Loucy (cell line): ENCODE measurements at regions not wholly inside any gene's neighbourhood (a gene's known extent, or its start where the extent isn't known, plus 50 kb on each side); places are given as distances from the start of the nearest gene placed in this dataset.

Experiments used
- CTCF ChIP-seq: fragments of 200-600 bp; sonication (generic); conservative IDR thresholded peaks from 2 replicates; pipeline ENCODE4 v1.5.1; 2014; ENCODE audit warnings: mild to moderate bottlenecking, antibody characterized with exemption, low read length
- EZH2phosphoT487 ChIP-seq: fragments of 200-600 bp; IDR thresholded peaks from 2 replicates; pipeline ENCODE4 v1.6.1; 2018; ENCODE audit warnings: antibody characterized with exemption, mild to moderate bottlenecking, moderate library complexity, borderline replicate concordance

GRCh38 chr6:16038938-16039337 is 89.9 kb upstream of the MYLIP start:
- TF ChIP-seq CTCF (no peak), EZH2phosphoT487 (no peak)
